ENCODE measurements at regions not wholly inside any gene's neighbourhood (a gene's known extent, or its start where the extent isn't known, plus 50 kb on each side); places are given as distances from the start of the nearest gene placed in this dataset.

DNA sequence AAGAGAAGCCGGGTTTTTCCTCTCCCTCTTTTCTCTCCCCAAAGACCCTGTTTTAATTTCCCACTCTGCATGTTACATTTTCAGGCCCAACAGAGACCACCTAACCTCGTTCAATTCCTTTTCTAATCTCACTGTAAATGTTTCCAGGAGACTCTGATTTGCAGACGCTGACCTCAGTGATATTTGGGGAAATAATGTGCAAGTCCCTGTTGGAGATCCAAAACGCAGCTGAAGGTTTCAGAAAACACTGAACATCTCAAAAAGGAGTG lies 386.6 kb downstream of the NPIPA8 start:
- no peak for TF ChIP-seq POLR2A (IDR thresholded peaks at IDR 0.05)
- TF ChIP-seq, protein P1, sequence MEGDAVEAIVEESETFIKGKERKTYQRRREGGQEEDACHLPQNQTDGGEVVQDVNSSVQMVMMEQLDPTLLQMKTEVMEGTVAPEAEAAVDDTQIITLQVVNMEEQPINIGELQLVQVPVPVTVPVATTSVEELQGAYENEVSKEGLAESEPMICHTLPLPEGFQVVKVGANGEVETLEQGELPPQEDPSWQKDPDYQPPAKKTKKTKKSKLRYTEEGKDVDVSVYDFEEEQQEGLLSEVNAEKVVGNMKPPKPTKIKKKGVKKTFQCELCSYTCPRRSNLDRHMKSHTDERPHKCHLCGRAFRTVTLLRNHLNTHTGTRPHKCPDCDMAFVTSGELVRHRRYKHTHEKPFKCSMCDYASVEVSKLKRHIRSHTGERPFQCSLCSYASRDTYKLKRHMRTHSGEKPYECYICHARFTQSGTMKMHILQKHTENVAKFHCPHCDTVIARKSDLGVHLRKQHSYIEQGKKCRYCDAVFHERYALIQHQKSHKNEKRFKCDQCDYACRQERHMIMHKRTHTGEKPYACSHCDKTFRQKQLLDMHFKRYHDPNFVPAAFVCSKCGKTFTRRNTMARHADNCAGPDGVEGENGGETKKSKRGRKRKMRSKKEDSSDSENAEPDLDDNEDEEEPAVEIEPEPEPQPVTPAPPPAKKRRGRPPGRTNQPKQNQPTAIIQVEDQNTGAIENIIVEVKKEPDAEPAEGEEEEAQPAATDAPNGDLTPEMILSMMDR (IDR thresholded peaks at IDR 0.05), result no peak
- no peak for TF ChIP-seq POLR2AphosphoS5 (IDR thresholded peaks at IDR 0.05)
